Activated CD8-positive, alpha-beta memory T cell treated with anti-CD3 and anti-CD28 coated beads for 24 hours (primary cell): ENCODE measurements at regions not wholly inside any gene's neighbourhood (a gene's known extent, or its start where the extent isn't known, plus 50 kb on each side); places are given as distances from the start of the nearest gene placed in this dataset.
"Not testable (repeated sequence)": the region's sequence is repeated elsewhere in the genome, so short reads cannot be mapped to it uniquely, and the experiment has no call there.

Source experiments
- DNase-seq: peaks from one replicate; pipeline ENCODE4 v3.0.0-alpha.2; 2020

DNA sequence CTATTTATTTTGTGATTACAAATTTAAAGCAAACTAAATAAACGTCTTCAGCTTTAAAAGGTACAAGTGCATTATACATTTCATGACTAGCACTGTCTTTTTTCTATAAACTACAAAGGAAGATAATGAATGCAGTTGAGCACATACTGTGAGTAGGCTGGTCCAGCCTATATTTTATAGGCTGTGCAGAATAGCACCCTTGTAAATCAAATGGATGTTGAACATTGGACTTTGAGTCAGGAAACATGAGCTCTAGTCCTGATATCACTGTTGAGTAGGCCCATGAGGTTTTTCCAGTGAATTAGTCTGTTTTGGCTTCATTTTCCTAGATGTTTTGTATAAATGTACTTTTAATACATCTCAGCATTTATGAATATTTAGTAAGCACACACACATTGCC, 447.3 kb upstream of the KCNMB2 start:
- no peak for DNase-seq

DNA sequence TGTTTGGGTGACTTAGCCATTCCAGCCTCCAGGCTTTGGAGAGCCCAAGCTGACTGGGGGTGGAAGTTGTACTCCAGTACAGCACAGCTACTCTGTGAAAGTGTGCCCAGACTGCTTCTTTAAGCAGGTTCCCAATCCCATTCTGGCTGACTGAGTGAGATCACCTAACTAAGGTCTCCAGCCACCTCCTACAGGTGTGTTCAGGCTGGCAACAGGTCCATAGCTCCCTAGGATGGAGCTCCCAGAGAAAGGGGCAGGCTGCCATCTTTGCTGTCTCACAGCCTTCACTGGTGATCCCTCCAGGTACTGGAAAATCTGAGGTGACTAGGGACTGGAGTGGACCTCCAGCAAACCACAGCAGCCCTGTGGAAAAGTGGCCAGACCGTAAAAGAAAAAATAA, 445.3 kb upstream of the KCNMB2 start:
- DNase-seq = no peak

DNA sequence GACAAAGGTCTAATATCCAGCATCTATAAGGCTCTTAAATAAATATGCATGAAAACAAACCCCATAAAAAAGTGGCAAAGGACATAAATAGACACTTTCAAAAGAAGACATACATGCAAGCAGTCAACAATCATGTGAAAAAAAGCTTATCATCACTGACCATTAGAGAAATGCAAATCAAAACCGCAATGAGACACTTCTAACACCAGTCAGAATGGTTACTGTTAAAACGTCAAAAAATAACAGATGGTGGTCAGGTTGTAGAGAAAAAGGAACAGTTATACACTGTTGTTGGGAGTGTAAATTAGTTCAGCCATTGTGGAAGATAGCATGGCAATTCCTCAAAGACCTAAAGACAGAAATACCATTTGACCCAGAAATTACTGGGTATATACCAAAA, 440.7 kb upstream of the KCNMB2 start:
- no peak for DNase-seq

DNA sequence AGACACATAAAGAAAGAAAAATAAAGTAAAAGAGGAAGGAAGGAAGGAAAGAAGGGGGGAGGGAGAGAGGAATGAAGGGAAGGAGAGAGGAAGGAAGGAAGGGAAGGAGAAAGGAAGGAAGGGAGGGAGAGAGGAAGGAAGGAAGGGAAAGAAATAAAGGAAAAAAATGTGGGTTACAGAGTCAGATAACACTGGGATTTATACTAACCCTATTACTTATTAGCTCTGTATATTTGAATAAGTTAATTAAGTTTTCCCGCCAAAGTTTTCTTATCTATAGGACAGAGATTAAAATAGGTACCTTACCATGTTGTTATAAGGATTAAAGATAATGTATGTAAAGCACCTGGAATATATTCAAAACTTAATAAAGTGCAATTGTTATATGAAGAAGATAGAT, 439.3 kb upstream of the KCNMB2 start:
- DNase-seq = no peak

DNA sequence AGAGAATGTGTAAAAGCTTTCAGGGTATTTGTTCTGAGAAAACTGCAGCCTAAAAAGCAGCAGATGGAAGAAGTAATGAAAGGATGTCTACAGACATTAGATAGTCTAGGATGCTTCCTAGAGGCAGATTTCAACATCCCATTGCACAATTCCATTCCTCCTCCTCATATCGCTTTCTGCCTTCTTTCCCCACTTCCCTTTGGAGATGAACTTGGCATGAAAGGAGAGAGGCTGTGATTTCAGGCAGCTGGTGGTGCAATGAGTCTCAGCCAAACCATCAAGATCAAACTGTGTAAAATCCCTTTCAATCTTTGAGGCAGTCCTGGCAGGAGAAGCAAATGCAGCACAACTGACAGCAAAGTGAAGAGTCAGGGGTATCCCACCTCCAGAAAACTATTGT, 438.7 kb upstream of the KCNMB2 start:
- DNase-seq = no peak

DNA sequence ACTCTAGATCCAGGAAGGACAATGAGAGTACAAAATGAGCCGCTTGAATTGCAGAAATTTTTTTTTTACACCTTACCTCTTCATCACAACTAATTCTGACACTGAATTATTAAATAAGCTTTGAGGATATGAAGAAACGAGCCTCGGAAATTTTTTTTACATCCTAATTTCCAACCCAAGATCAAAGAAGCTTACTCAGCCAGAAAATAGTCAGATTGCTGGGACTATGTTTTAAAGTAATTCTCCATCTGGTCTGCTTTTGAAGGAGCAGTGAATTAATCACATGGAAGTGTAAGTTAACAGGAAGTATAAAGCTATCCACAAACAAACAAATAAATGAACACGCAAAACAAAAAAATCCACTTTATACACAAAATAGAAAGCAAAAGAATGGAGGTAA, 437.0 kb upstream of the KCNMB2 start:
- no peak for DNase-seq

DNA sequence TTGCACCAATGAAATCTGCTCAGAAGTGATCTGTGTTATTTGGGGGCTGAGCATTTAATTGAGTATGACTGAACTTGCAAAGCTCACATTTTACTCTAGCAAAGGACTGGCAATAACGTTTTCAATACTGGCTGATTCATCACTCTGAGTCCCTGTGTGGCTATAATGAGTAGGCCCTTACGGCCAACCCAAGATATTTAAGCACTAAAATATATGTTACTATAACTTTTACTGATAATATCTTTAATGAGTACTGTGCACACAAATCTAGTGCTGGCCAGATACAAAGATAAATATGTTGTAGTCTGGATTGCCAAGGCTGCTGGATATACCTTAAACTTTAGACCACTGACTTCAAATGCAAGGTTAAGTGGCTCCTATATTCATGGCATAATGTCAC, 436.4 kb upstream of the KCNMB2 start:
- no peak for DNase-seq

DNA sequence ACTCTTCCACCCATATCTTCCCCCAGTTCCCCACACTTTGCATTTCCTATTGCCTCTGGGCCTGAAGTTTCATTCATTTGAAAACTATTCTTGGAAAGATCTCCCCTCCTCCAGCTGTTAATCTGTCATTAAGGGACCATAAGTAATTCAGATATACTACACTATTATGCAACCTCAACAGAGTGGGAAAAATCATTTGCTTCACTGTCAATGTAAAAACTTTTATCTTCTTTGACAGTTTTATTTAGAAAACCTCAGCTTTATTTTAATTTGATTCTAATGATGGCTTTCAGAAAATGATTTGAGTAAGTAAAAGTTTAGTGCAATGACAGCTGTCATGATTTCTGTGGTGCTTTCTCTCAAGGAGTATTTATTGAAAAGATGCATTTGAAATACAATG, 435.3 kb upstream of the KCNMB2 start:
- DNase-seq = no peak

DNA sequence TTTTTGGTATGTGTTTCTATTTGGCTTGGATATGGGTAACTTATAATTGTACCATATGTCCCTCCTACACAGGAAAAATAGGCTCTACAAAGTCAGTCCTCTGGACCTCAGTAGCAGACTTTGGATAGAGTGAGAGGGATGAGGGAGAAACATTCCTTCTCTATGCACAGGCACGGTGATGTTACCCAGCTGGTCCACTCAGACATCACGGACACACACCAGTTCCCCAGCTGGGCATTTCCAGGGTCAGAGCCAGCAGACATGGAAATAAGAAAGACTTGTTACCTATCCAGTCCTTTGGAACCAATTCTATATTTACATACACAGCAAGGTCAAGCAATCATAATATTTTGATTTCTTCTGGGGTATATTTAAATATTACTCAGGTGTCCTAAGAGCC, 433.1 kb upstream of the KCNMB2 start:
- no peak for DNase-seq

DNA sequence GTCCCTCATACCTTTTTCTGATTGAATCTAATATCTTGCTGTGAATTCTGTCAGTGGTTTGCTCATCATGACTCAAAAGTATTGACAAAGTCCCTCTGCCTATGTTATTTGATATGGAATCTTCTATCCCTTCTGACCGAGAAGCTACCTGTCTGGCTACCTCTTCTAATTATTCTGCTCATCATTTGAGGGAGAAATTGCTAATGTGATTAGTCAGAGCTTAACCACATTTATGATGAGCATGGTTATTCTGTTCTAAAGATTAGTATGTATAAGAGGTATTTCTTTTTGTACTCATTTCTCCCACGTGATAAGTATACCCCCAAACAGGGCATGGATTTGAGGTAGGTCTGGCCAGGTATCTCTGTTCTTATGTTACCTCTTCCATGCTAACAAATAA, 428.4 kb upstream of the KCNMB2 start:
- no peak for DNase-seq

DNA sequence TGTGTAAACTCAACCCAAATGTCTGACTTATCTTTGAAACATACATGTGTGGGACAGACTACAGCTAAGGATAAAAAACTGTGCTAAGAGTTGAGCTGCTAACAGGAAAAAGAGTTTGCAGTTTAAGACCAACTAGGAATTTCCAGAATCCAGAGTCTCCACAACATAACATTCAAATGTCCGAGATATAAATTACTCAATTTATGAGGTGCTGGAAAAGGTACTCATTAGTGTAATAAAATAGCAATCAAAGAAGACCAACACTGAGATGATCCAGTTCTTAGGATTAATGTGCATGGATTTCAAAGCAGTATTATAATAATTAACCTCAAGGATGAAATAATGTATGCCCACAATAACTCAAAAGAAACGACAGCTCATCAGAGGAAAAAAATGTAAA, 426.5 kb upstream of the KCNMB2 start:
- no peak for DNase-seq

DNA sequence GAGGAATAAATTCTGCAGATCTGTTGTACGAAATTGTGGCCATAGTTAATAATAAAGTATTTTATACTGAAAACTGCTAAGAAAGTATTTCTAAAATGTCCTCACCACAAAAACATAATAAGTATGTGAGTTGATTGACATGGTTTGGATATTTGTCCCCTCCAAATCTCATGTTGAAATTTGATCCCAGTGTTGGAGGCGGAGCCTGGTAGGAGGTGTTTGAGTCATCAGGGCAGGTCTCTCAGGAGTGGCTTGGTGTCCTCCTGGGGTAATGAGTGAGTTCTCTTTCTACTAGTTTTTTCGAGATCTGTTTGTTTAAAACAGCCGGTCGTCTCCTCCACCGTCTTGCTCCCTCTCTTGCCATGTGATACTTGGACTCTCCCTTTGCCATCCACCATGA, 424.1 kb upstream of the KCNMB2 start:
- DNase-seq = no peak

DNA sequence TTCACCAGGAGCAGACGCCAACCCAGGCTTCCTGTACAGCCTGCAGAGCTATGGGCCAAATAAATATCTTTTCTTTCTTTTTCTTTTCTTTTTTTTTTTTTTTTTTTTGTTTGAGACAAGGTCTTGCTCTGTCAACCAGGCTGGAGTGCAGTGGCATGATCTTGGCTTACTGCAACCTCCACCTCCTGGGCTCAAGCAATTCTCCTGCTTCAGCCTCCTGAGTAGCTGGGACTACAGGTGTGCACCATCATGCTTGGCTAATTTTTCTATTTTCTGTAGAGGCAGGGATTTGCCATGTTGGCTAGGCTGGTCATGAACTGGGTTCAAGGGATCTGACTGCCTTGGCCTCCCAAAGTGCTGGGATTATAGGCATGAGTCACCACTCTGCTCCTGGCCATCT, 423.7 kb upstream of the KCNMB2 start:
- not testable (repeated sequence) for DNase-seq

DNA sequence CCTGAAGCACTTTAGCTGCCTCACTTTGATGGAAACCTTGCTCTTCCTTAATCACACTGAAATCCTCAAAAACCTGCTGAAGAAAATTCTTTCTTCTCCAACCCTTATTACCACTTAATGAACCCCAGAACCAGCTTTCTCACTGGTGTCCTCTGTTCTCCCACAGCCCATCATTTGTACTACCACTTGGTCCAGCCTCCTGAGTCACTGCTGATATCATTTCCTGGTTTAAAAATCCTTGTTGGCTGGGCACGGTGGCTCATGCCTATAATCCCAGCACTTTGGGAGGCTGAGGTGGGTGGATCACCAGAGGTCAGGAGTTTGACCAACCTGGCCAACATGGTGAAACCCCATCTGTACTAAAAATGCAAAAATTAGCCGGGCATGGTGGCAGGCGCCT, 418.6 kb upstream of the KCNMB2 start:
- DNase-seq = no peak

DNA sequence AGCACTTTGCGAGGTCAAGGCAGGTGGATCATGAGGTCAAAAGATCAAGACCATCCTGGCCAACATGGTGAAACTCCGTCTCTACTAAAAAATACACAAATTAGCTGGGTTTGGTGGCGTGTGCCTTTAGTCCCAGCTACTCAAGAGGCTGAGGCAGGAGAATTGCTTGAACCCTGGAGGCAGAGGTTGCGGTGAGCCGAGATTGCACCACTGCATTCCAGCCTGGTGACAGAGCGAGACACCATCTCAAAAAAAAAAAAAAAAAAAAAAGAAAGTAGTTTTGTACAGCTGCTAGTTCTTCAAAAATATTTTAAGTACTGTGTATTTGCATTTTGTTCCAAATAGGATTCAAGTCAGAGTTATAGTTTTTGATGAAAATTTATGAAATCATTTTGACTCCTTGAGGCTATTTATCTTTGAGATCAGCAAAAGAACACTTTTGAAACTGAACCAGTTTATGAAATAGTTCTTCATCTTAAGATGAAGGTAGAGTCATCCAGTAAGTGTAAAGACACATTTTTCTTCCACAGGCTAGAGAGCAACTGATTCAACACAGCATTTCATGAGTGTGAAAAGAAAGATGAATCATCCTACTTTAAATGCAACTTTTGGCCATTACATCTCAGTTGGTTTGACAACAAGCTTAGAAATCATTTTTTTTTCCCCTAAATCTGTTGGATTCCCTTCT, 416.5 kb upstream of the KCNMB2 start:
- not testable (repeated sequence) for DNase-seq

DNA sequence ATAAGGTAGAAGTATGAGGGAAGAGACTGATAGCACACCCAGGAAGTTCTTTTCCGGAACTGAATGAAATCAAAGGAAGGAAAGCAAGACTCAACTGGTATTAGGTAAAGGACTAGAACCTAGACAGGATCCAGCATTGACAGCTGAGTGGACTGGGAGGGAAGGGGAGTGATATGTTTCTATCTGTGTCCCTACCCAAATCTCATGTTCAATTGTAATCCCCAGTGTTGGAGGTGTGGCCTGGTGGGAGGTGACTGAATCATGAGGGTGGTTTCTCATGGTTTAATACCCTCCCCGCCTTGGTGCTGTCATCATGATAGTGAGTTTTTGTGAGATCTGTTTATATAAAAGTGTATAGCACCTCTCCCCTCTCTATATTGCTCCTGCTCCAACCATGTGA, 415.9 kb upstream of the KCNMB2 start:
- no peak for DNase-seq

DNA sequence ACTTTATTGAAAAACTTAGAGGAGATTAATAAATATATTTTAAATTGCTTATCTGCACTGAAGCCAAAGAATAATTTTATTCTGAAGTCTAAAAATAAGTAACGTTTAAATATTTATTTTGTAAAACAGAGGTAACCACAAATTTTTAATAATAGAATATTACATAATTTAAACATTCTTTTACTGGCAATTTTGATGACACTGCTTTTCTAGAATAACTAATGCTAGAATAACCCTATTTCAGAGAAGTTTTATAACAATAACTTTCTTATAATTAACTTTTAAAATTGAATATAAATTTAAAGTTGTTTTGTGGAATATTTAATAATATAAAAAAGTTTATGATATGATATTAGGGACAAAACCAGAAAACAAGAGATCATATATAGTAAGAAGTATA, 409.6 kb upstream of the KCNMB2 start:
- no peak for DNase-seq

DNA sequence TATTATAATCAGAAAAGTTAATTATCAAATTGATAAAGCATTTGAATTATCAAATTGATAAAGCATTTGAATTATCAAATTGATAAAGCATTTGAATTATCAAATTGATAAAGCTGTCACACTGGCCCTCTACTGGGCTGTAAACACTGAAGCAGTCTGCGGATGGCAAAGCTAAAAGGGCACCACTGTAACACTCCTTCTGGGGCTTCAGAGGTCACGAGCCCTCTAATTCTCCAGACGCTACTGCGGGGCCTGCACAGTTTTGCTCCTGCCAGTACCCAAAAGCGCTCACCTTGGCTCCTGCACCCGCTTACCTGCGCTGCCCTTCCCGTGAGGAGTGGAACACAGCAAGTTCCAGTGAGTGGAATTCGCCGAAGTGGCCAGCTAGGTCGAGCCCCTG, 409.0 kb upstream of the KCNMB2 start:
- no peak for DNase-seq

DNA sequence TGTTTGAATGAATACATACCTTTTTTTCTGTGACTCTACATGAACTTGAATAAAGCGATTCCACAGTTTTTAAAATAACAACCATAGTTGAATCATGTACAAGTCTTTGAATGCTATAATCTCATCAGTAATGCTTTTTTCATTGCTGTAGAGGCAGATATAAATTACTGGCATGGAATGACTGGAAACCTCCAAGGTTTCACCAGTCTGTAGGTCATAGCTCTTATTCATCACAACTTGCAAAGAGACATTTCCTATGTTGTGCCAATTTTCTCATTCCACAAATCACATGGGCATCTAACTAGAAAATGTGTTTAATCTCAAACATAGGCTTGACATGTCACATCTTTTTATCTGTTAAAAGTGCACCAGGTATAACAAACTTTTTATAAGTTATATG, 407.1 kb upstream of the KCNMB2 start:
- no peak for DNase-seq

DNA sequence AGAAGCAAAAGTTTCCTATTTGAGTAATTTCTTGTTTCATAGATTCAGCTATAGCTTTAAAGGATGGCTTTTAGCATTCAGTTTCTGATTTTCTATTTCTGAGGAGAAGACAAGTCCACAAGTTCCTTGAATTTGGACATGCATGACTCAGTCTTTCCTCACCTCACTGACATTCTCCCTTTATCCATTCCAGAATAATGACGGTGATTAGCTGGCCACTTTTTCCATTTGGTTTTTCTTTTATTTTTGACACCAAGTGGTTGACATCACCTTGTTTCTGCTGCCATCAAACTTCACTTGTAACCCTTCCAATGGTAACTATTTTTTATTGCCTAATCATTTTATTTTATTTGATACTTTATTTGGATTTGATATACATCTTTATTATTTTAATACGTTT, 404.4 kb upstream of the KCNMB2 start:
- DNase-seq = no peak

DNA sequence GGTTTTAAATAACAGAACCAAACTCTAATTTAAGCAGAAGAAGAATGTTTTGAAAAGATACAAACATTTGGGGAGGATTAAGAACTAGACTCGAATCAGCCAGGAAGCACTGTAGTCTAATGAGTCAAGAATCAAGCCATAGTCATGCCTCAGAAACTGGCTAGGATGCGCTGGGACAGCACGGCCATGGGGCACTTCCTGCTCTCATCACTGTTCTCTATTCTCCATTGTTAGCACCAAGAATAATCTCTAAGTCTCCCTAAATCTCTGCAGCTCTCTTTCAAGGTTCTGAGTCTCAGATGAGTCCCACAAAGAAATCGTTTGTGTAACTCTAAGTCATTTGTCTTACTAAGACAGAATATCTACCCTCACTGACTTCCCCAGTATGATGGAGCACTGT, 399.0 kb upstream of the KCNMB2 start:
- DNase-seq = no peak

DNA sequence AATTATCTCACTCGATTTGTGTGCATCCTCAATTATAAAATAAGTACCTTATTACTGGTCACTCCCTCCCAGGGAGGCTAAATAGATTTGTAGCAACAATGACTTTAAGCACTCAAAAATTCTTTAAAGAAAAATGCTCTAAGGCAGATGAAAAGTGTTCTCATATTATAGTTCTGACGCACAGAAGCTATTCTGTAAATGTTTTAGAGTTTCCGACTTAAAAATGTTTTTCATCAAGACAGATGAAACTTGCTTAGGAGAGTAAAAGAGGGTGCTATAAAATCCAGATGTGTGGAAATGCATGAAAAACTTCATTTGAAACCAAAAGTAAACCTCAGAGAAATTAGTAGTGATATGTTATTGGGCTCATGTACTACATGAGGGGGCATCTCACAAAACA, 398.4 kb upstream of the KCNMB2 start:
- no peak for DNase-seq

DNA sequence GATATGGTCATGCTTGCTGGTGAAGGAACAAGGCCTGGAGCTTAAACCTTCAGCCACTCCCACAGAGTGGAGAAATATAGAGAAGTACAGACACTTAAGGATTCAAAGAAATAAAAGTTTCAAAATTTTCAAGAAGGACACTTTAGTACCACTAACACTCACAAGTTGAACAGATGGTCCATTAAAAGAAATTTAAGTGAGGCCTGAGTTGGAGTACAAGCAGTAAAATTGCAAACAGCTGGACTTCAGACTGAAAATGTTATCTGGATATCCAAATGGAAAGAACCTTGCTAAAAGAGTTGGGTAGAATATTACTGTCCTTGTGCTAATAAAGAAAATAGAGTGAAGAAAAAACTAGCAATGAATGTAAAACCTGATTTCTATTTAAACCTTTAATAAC, 397.1 kb upstream of the KCNMB2 start:
- no peak for DNase-seq

DNA sequence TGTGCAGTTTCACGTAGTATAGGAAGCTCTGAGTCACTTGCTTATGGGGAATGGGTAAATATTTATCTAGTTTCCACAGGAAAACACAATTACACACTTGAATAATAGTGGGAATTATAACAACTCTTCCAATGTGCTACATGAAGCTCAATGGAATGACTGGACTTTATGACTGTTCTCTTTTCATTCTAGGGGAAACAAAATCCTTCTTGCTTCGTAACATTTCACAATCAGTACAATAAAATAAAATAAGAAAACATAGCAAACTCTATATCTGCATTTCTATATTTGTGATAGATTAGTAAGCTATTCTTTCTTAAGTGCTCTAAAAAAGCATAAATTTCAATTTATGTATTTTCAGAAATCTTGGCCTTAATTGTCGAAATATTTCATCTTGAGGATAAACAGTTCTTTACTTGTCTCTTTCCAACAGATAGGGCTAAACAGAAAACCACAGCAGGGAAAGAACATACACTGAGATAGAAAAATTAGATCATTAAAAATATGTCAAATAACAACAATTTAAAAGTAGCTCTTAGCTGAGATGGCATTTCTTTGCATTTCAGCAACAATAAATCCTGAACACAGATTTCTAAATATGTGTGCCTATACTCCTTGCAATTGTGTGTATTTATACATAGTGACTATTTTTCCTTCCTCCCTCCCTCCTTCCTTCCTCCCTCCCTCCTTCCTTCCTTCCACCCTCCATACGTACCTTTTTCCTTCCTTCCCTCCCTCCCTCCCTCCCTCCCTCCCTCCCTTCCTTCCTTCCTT, 395.5 kb upstream of the KCNMB2 start:
- DNase-seq = no peak

DNA sequence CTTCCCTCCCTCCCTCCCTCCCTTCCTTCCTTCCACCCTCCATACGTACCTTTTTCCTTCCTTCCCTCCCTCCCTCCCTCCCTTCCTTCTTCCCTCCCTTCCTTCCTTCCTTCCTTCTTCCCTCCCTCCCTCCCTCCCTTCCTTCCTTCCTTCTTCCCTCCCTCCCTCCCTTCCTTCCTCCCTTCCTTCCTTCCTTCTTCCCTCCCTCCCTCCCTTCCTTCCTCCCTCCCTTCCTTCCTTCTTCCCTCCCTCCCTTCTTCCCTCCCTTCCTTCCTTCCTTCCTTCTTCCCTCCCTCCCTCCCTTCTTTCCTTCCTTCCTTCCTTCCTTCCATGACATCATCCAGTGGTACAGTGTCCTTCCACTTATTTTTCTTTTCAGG, 394.9 kb upstream of the KCNMB2 start:
- DNase-seq = not testable (repeated sequence)
